ENCODE measurements at regions not wholly inside any gene's neighbourhood (a gene's known extent, or its start where the extent isn't known, plus 50 kb on each side); places are given as distances from the start of the nearest gene placed in this dataset.

DNA sequence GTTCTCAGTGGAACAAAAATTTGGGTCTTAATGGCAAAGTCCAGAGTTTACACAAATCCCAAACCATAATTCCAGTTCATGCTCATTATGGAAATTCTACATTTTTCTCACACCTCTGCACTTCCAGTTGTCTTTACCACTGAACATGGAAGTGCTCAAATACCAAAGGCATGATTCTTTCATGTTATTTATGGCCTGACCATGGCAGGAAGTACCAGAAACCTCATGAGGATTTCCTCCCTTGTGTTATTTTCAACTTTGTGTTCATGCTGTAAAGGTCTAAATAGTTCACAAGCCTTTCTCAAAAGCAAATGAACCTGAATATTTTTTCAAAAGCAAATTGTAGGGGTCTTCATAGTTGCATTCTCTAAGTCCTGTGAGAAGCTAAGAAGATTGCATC lies 82.0 kb upstream of the ITGA1 start:
- Histone ChIP-seq H3K36me3 (ENCODE audit: insufficient read depth, low read length) (no peaks in the 10 kb centered on the region), H3K4me3 (ENCODE audit: low read length) (no peak overlapping the region), H3K9ac (ENCODE audit: low read length) (no peak overlapping the region), H3F3A (ENCODE audit: insufficient read depth, low read length, poor library complexity, severe bottlenecking) (no peaks in the 10 kb centered on the region), H3K27ac (ENCODE audit: low read length) (no peak overlapping the region), H3K4me2 (ENCODE audit: low read length) (no peak overlapping the region), H3K79me2 (replicated peaks; ENCODE audit: insufficient read depth, low read length) (no peaks in the 10 kb centered on the region), H4K20me1 (ENCODE audit: insufficient read depth) (no peaks in the 10 kb centered on the region), H2AFZ (ENCODE audit: low read depth, low read length) (no peak overlapping the region), H3K9me3 (ENCODE audit: low read length) (no peaks in the 10 kb centered on the region), H3K27me3 (ENCODE audit: insufficient read depth, low read depth, low read length) (no peaks in the 10 kb centered on the region), H3K9me2 (ENCODE audit: insufficient read depth, low read length) (no peaks in the 10 kb centered on the region)
- TF ChIP-seq, protein P1, sequence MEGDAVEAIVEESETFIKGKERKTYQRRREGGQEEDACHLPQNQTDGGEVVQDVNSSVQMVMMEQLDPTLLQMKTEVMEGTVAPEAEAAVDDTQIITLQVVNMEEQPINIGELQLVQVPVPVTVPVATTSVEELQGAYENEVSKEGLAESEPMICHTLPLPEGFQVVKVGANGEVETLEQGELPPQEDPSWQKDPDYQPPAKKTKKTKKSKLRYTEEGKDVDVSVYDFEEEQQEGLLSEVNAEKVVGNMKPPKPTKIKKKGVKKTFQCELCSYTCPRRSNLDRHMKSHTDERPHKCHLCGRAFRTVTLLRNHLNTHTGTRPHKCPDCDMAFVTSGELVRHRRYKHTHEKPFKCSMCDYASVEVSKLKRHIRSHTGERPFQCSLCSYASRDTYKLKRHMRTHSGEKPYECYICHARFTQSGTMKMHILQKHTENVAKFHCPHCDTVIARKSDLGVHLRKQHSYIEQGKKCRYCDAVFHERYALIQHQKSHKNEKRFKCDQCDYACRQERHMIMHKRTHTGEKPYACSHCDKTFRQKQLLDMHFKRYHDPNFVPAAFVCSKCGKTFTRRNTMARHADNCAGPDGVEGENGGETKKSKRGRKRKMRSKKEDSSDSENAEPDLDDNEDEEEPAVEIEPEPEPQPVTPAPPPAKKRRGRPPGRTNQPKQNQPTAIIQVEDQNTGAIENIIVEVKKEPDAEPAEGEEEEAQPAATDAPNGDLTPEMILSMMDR (IDR thresholded peaks at IDR 0.05; ENCODE audit: poor library complexity, severe bottlenecking), result no peak
- TF ChIP-seq EZH2 (IDR thresholded peaks at IDR 0.05; ENCODE audit: borderline replicate concordance, insufficient read depth, low read length, poor library complexity, severe bottlenecking), result no peak
- no peak for TF ChIP-seq MXI1 (conservative IDR thresholded peaks at IDR 0.05; ENCODE audit: poor library complexity, severe bottlenecking)
- no peak for TF ChIP-seq RAD21 (conservative IDR thresholded peaks at IDR 0.05)
- no peak for TF ChIP-seq REST (IDR thresholded peaks at IDR 0.05; ENCODE audit: borderline replicate concordance)
- TF ChIP-seq SMC3 (conservative IDR thresholded peaks at IDR 0.05; ENCODE audit: poor library complexity), result no peak
- TF ChIP-seq POLR2AphosphoS5 (IDR thresholded peaks at IDR 0.05), result no peak
- TF ChIP-seq TAF1 (IDR thresholded peaks at IDR 0.05; ENCODE audit: low read depth), result no peak
- no peak for TF ChIP-seq EP300 (conservative IDR thresholded peaks at IDR 0.05; ENCODE audit: poor library complexity, severe bottlenecking)

GRCh38 chr5:52706775-52707174 lies 80.9 kb upstream of the ITGA1 start:
- no peak overlapping the region for H3K27ac ChIP-seq (ENCODE audit: low read length)
- no peak for TF ChIP-seq TAF1 (IDR thresholded peaks at IDR 0.05; ENCODE audit: low read depth)
- no peak for TF ChIP-seq REST (IDR thresholded peaks at IDR 0.05; ENCODE audit: borderline replicate concordance)
- no peak for TF ChIP-seq EP300 (conservative IDR thresholded peaks at IDR 0.05; ENCODE audit: poor library complexity, severe bottlenecking)
- no peak for TF ChIP-seq EZH2 (IDR thresholded peaks at IDR 0.05; ENCODE audit: borderline replicate concordance, insufficient read depth, low read length, poor library complexity, severe bottlenecking)
- no peak for TF ChIP-seq SMC3 (conservative IDR thresholded peaks at IDR 0.05; ENCODE audit: poor library complexity)
- no peak for TF ChIP-seq POLR2AphosphoS5 (IDR thresholded peaks at IDR 0.05)
- no peak for TF ChIP-seq RAD21 (conservative IDR thresholded peaks at IDR 0.05)
- no peak for TF ChIP-seq MXI1 (conservative IDR thresholded peaks at IDR 0.05; ENCODE audit: poor library complexity, severe bottlenecking)
- TF ChIP-seq, protein P1 (IDR thresholded peaks at IDR 0.05; ENCODE audit: poor library complexity, severe bottlenecking), result no peak
- no peaks in the 10 kb centered on the region for H3K27me3 ChIP-seq (ENCODE audit: insufficient read depth, low read depth, low read length)
- H3K79me2 ChIP-seq (replicated peaks; ENCODE audit: insufficient read depth, low read length), result no peaks in the 10 kb centered on the region
- H3K4me3 ChIP-seq (ENCODE audit: low read length), result no peak overlapping the region
- H4K20me1 ChIP-seq (ENCODE audit: insufficient read depth), result no peaks in the 10 kb centered on the region
- H3K4me2 ChIP-seq (ENCODE audit: low read length), result no peak overlapping the region
- no peaks in the 10 kb centered on the region for H3K9me3 ChIP-seq (ENCODE audit: low read length)
- H3K9ac ChIP-seq (ENCODE audit: low read length), result no peak overlapping the region
- no peaks in the 10 kb centered on the region for H3K36me3 ChIP-seq (ENCODE audit: insufficient read depth, low read length)
- no peak overlapping the region for H2AFZ ChIP-seq (ENCODE audit: low read depth, low read length)
- H3F3A ChIP-seq (ENCODE audit: insufficient read depth, low read length, poor library complexity, severe bottlenecking), result no peaks in the 10 kb centered on the region
- H3K9me2 ChIP-seq (ENCODE audit: insufficient read depth, low read length), result no peaks in the 10 kb centered on the region
